ENCODE measurements at regions not wholly inside any gene's neighbourhood (a gene's known extent, or its start where the extent isn't known, plus 50 kb on each side); places are given as distances from the start of the nearest gene placed in this dataset.

- peak; percentile 35 for ATAC-seq
- DNase-seq = no peak
- Histone ChIP-seq H3K9me3 (no peaks in the 10 kb centered on the region), H3K4me1 (no peaks in the 10 kb centered on the region), H3K27ac (no peak overlapping the region), H3K4me3 (no peak overlapping the region), H3K27me3 (peaks cover 10% of the 10 kb centered on the region), H3K36me3 (no peaks in the 10 kb centered on the region)
- intact Hi-C loops (cut with DNase I) = no loop called here
- TF ChIP-seq, protein P1, sequence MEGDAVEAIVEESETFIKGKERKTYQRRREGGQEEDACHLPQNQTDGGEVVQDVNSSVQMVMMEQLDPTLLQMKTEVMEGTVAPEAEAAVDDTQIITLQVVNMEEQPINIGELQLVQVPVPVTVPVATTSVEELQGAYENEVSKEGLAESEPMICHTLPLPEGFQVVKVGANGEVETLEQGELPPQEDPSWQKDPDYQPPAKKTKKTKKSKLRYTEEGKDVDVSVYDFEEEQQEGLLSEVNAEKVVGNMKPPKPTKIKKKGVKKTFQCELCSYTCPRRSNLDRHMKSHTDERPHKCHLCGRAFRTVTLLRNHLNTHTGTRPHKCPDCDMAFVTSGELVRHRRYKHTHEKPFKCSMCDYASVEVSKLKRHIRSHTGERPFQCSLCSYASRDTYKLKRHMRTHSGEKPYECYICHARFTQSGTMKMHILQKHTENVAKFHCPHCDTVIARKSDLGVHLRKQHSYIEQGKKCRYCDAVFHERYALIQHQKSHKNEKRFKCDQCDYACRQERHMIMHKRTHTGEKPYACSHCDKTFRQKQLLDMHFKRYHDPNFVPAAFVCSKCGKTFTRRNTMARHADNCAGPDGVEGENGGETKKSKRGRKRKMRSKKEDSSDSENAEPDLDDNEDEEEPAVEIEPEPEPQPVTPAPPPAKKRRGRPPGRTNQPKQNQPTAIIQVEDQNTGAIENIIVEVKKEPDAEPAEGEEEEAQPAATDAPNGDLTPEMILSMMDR (IDR thresholded peaks at IDR 0.05) = no peak
Observed at GRCh38 chr3:43953814-43954692, 263.3 kb downstream of the ABHD5 start.

DNA sequence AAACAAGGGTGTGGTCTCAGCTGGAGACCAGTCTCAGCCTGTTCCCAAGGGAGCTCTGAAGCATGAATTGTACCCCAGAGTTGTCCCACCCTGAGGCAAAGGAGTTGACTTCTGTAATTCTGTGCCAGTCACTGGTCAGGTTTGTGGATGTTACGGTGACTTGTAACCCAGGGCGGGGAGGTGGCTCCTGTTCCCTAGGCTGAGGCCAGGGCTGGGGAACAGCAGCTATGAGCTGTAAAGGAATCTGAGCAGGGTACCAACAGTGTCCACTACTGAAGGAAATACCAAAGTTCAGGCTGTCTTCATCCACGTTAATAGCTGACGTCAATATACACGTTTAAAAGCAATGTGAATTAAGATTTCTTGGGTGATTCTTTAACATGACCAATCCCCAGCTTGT is 266.2 kb downstream of the ABHD5 start:
- Histone ChIP-seq H3K36me3 (no peaks in the 10 kb centered on the region), H3K27me3 (peaks cover 10% of the 10 kb centered on the region), H3K4me1 (no peaks in the 10 kb centered on the region), H3K27ac (no peak overlapping the region), H3K9me3 (no peaks in the 10 kb centered on the region), H3K4me3 (no peak overlapping the region)
- ATAC-seq (no peak), DNase-seq (no peak)
- intact Hi-C loops (cut with DNase I) = no loop called here
- TF ChIP-seq, protein P1 (IDR thresholded peaks at IDR 0.05) = no peak

- peaks cover 10% of the 10 kb centered on the region for H3K27me3 ChIP-seq
- DNase-seq (no peak), ATAC-seq (no peak)
- H3K27ac ChIP-seq = no peak overlapping the region
- TF ChIP-seq, protein P1 (IDR thresholded peaks at IDR 0.05) = no peak
- intact Hi-C loops (cut with DNase I) = no loop called here
- no peak overlapping the region for H3K4me3 ChIP-seq
- H3K9me3 ChIP-seq = no peaks in the 10 kb centered on the region
- no peaks in the 10 kb centered on the region for H3K4me1 ChIP-seq
- H3K36me3 ChIP-seq = no peaks in the 10 kb centered on the region
Observed at GRCh38 chr3:43957553-43957952, 266.8 kb downstream of the ABHD5 start.

GRCh38 chr3:43958005-43958770 is 267.4 kb downstream of the ABHD5 start:
- intact Hi-C loops (cut with DNase I) = no loop called here
- TF ChIP-seq, protein P1 (IDR thresholded peaks at IDR 0.05) = no peak
- Histone ChIP-seq H3K9me3 (no peaks in the 10 kb centered on the region), H3K4me3 (no peak overlapping the region), H3K27ac (no peak overlapping the region), H3K27me3 (peaks cover 10% of the 10 kb centered on the region), H3K36me3 (no peaks in the 10 kb centered on the region), H3K4me1 (no peaks in the 10 kb centered on the region)
- ATAC-seq (no peak), DNase-seq (no peak)

DNA sequence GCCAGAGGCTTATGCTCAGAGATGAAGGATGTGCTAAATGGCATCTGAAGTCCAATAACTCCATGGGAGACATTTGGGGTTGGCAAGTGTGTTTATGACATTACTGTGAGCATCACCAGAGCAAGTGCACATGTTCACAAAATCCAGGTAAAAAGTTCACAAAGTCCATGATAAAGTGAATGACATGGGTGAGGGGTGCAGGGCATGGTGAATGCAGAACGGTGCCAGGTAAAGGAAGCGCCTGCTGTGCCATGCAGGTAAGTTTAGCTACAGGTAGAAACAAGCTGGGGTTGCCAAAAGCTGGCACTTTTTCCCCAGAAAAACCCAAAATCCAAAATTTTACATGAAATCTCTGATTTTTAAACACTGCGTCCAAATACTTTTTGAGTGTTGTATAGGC is 268.2 kb downstream of the ABHD5 start:
- ATAC-seq (no peak), DNase-seq (no peak)
- intact Hi-C loops (cut with DNase I) = no loop called here
- no peak overlapping the region for H3K27ac ChIP-seq
- no peaks in the 10 kb centered on the region for H3K9me3 ChIP-seq
- no peaks in the 10 kb centered on the region for H3K4me1 ChIP-seq
- H3K36me3 ChIP-seq = no peaks in the 10 kb centered on the region
- TF ChIP-seq, protein P1 (IDR thresholded peaks at IDR 0.05) = no peak
- no peak overlapping the region for H3K4me3 ChIP-seq
- H3K27me3 ChIP-seq = peaks cover 5% of the 10 kb centered on the region
